ENCODE measurements at regions not wholly inside any gene's neighbourhood (a gene's known extent, or its start where the extent isn't known, plus 50 kb on each side); places are given as distances from the start of the nearest gene placed in this dataset.

DNA sequence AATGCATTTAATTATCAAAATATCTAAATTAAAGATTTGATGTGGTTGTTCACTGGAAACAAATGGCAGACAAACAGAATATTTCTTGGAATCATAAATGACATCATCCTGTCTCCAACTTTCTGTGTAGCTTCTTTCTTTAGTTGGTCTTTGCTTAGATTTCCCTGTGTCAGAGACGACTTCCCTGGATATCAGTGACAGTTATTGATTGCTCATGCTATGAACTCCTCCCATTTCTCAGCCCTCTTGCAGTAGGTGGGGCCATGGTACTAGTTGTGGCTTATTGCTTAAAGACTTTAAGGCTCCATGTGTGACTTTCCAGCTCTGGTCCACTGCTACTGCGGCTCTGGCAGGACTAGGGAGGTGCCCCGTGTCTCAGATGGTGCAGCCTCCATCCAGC is 592.6 kb downstream of the MTRR start:
- WGBS (ENCODE audit: low lambda C conversion rate): 32% methylated on average over 1 of the region's 3 CpGs
- in situ Hi-C loops (cut with HindIII; ENCODE audit: extremely low pct_ligation_motif_present, low pct_unique_long_range_greater_than_20kb): no loop called here
- no peak for ATAC-seq

DNA sequence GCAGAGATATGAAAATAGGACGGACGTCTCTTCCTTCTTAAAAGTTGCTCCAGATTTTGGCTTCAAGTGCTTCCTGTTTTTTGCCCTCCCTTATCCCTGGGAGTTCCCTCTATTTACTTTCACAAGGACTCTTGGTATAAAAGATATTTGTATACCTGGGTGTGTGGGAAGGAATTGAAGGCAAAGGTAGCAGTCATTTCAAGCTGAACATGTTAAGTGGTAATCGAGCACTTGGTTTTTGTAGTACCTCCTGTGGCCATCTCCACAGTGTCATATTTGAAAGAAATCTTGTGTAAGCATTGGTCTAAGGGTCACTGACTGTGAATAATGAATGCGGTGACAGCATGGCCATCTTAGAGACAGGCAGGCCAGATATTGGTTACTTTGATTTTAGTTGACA is 593.6 kb downstream of the MTRR start:
- POLR2A ChIA-PET: no interaction called here
- no TSS peak for BruUV-seq (replicated peaks)
- Histone ChIP-seq H3K4me3 (replicated peaks in 1 of 3; ENCODE audit: insufficient read depth in 1 of 3, low read depth in 2 of 3, low read length in 3 of 3) (no peak overlapping the region), H3K4me1 (ENCODE audit: insufficient read depth, low read length) (no peaks in the 10 kb centered on the region), H3K4me2 (ENCODE audit: low read depth, low read length) (no peak overlapping the region), H4K20me1 (ENCODE audit: insufficient read depth, low read length) (no peaks in the 10 kb centered on the region), H3K9me3 (ENCODE audit: low read length) (peaks cover 23% of the 10 kb centered on the region), H3K36me3 (replicated peaks in 1 of 2; ENCODE audit: control insufficient read depth in 1 of 2, insufficient read depth in 2 of 2, low read length in 2 of 2) (no peaks in the 10 kb centered on the region), H3K27me3 (ENCODE audit: control insufficient read depth in 1 of 2, insufficient read depth in 2 of 2, low read length in 2 of 2) (no peaks in the 10 kb centered on the region), H3K27ac (ENCODE audit: extremely low read length, insufficient read depth, low read length) (no peak overlapping the region), H2AFZ (ENCODE audit: low read length) (no peak overlapping the region), H3K9ac (ENCODE audit: insufficient read depth, low read depth, low read length) (no peak overlapping the region), H3K79me2 (ENCODE audit: insufficient read depth, low read length) (peaks cover 13% of the 10 kb centered on the region)
- DNase-seq (ENCODE audit: low spot score) (no peak), FAIRE-seq (no peak), ATAC-seq (0 out of 3 replicates have a peak, but pooled peaks have one; percentile 31)
- intact Hi-C loops (cut with micrococcal nuclease; ENCODE audit: unreplicated experiment) (no loop called here), in situ Hi-C loops (cut with HindIII; ENCODE audit: extremely low pct_ligation_motif_present, low pct_unique_long_range_greater_than_20kb) (no loop called here)
- CTCF ChIA-PET (ENCODE audit: low intra/inter-chr PET ratio, low total read pairs): no interaction called here
- TF ChIP-seq, protein P1, sequence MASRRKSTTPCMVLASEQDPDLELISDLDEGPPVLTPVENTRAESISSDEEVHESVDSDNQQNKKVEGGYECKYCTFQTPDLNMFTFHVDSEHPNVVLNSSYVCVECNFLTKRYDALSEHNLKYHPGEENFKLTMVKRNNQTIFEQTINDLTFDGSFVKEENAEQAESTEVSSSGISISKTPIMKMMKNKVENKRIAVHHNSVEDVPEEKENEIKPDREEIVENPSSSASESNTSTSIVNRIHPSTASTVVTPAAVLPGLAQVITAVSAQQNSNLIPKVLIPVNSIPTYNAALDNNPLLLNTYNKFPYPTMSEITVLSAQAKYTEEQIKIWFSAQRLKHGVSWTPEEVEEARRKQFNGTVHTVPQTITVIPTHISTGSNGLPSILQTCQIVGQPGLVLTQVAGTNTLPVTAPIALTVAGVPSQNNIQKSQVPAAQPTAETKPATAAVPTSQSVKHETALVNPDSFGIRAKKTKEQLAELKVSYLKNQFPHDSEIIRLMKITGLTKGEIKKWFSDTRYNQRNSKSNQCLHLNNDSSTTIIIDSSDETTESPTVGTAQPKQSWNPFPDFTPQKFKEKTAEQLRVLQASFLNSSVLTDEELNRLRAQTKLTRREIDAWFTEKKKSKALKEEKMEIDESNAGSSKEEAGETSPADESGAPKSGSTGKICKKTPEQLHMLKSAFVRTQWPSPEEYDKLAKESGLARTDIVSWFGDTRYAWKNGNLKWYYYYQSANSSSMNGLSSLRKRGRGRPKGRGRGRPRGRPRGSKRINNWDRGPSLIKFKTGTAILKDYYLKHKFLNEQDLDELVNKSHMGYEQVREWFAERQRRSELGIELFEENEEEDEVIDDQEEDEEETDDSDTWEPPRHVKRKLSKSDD (CRISPR knock-in tag; IDR thresholded peaks at IDR 0.05; ENCODE audit: low read depth): no peak
- 55% methylated on average over 4 of the region's 4 CpGs for WGBS (ENCODE audit: low lambda C conversion rate)

More for the DNA sequence above, 592.6 kb downstream of the MTRR start:
- H3K4me3 ChIP-seq (replicated peaks in 1 of 3; ENCODE audit: insufficient read depth in 1 of 3, low read depth in 2 of 3, low read length in 3 of 3): no peak overlapping the region
- FAIRE-seq (no peak), DNase-seq (ENCODE audit: low spot score) (no peak)
- H3K9ac ChIP-seq (ENCODE audit: insufficient read depth, low read depth, low read length): no peak overlapping the region
- peaks cover 13% of the 10 kb centered on the region for H3K79me2 ChIP-seq (ENCODE audit: insufficient read depth, low read length)
- POLR2A ChIA-PET: no interaction called here
- intact Hi-C loops (cut with micrococcal nuclease; ENCODE audit: unreplicated experiment): no loop called here
- BruUV-seq (replicated peaks): no TSS peak
- H2AFZ ChIP-seq (ENCODE audit: low read length): no peak overlapping the region
- TF ChIP-seq, protein P2, sequence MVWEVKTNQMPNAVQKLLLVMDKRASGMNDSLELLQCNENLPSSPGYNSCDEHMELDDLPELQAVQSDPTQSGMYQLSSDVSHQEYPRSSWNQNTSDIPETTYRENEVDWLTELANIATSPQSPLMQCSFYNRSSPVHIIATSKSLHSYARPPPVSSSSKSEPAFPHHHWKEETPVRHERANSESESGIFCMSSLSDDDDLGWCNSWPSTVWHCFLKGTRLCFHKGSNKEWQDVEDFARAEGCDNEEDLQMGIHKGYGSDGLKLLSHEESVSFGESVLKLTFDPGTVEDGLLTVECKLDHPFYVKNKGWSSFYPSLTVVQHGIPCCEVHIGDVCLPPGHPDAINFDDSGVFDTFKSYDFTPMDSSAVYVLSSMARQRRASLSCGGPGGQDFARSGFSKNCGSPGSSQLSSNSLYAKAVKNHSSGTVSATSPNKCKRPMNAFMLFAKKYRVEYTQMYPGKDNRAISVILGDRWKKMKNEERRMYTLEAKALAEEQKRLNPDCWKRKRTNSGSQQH (CRISPR knock-in tag; IDR thresholded peaks at IDR 0.05; ENCODE audit: low read depth): no peak
- TF ChIP-seq ATF7 (IDR thresholded peaks at IDR 0.05) (peak; percentile 40; the same call in 1 of the 2 replicates), ATF7 (CRISPR knock-in tag; IDR thresholded peaks at IDR 0.05) (no peak)
- peaks cover 21% of the 10 kb centered on the region for H3K9me3 ChIP-seq (ENCODE audit: low read length)
- H3K4me1 ChIP-seq (ENCODE audit: insufficient read depth, low read length): peaks cover 6% of the 10 kb centered on the region; the same call in 1 of the 2 replicates
- H3K27ac ChIP-seq (ENCODE audit: extremely low read length, insufficient read depth, low read length): no peak overlapping the region
- CTCF ChIA-PET (ENCODE audit: low intra/inter-chr PET ratio, low total read pairs): no interaction called here
- no peaks in the 10 kb centered on the region for H3K36me3 ChIP-seq (replicated peaks in 1 of 2; ENCODE audit: control insufficient read depth in 1 of 2, insufficient read depth in 2 of 2, low read length in 2 of 2)
- H3K27me3 ChIP-seq (ENCODE audit: control insufficient read depth in 1 of 2, insufficient read depth in 2 of 2, low read length in 2 of 2): no peaks in the 10 kb centered on the region
- no peaks in the 10 kb centered on the region for H4K20me1 ChIP-seq (ENCODE audit: insufficient read depth, low read length)
- H3K4me2 ChIP-seq (ENCODE audit: low read depth, low read length): no peak overlapping the region
